ENCODE measurements at regions not wholly inside any gene's neighbourhood (a gene's known extent, or its start where the extent isn't known, plus 50 kb on each side); places are given as distances from the start of the nearest gene placed in this dataset.

- DNase-seq (ENCODE audit: low read depth in 2 of 2) = no peak
Observed at GRCh38 chr2:5990086-5990485, 297.9 kb downstream of the SOX11 start.

GRCh38 chr2:5991305-5991968 is 299.3 kb downstream of the SOX11 start:
- DNase-seq (ENCODE audit: low read depth in 2 of 2) = no peak

GRCh38 chr2:5995832-5996231 is 303.6 kb downstream of the SOX11 start:
- no peak for DNase-seq (ENCODE audit: low read depth in 2 of 2)

- DNase-seq (ENCODE audit: low read depth in 2 of 2) = no peak
Observed at GRCh38 chr2:6008186-6008585, 316.0 kb downstream of the SOX11 start.

GRCh38 chr2:6008726-6009125 is 316.5 kb downstream of the SOX11 start:
- no peak for DNase-seq (ENCODE audit: low read depth in 2 of 2)

GRCh38 chr2:6010163-6010562 is 318.0 kb downstream of the SOX11 start:
- no peak for DNase-seq (ENCODE audit: low read depth in 2 of 2)

- DNase-seq (ENCODE audit: low read depth in 2 of 2) = no peak
Observed at GRCh38 chr2:6011921-6012320, 319.7 kb downstream of the SOX11 start.

- no peak for DNase-seq (ENCODE audit: low read depth in 2 of 2)
Observed at GRCh38 chr2:6017736-6018286, 325.6 kb downstream of the SOX11 start.

GRCh38 chr2:6024229-6024628 is 332.0 kb downstream of the SOX11 start:
- DNase-seq (ENCODE audit: low read depth in 2 of 2) = no peak

- no peak for DNase-seq (ENCODE audit: low read depth in 2 of 2)
Observed at GRCh38 chr2:6024784-6025183, 332.6 kb downstream of the SOX11 start.

GRCh38 chr2:6025391-6025790 is 333.2 kb downstream of the SOX11 start:
- DNase-seq (ENCODE audit: low read depth in 2 of 2) = no peak

GRCh38 chr2:6027066-6027465 is 334.9 kb downstream of the SOX11 start:
- no peak for DNase-seq (ENCODE audit: low read depth in 2 of 2)

- no peak for DNase-seq (ENCODE audit: low read depth in 2 of 2)
Observed at GRCh38 chr2:6031200-6031867, 339.1 kb downstream of the SOX11 start.

GRCh38 chr2:6036211-6036610 is 344.0 kb downstream of the SOX11 start:
- DNase-seq (ENCODE audit: low read depth in 2 of 2) = no peak

GRCh38 chr2:6043238-6043637 is 351.1 kb downstream of the SOX11 start:
- DNase-seq (ENCODE audit: low read depth in 2 of 2) = no peak

- DNase-seq (ENCODE audit: low read depth in 2 of 2) = no peak
Observed at GRCh38 chr2:6052649-6053048, 360.5 kb downstream of the SOX11 start.

GRCh38 chr2:6053743-6054142 is 361.6 kb downstream of the SOX11 start:
- DNase-seq (ENCODE audit: low read depth in 2 of 2) = no peak

GRCh38 chr2:6054161-6054671 is 362.0 kb downstream of the SOX11 start:
- DNase-seq (ENCODE audit: low read depth in 2 of 2) = no peak

- DNase-seq (ENCODE audit: low read depth in 2 of 2) = no peak
Observed at GRCh38 chr2:6060992-6061663, 368.9 kb downstream of the SOX11 start.

- DNase-seq (ENCODE audit: low read depth in 2 of 2) = no peak
Observed at GRCh38 chr2:6064757-6065156, 372.6 kb downstream of the SOX11 start.

GRCh38 chr2:6065703-6066102 is 373.5 kb downstream of the SOX11 start:
- no peak for DNase-seq (ENCODE audit: low read depth in 2 of 2)

GRCh38 chr2:6067089-6067488 is 374.9 kb downstream of the SOX11 start:
- no peak for DNase-seq (ENCODE audit: low read depth in 2 of 2)

- DNase-seq (ENCODE audit: low read depth in 2 of 2) = no peak
Observed at GRCh38 chr2:6067806-6068205, 375.6 kb downstream of the SOX11 start.

All from stimulated activated CD8-positive, alpha-beta memory T cell treated with anti-CD3 and anti-CD28 coated beads, Interleukin-2, amount 100 ng/mL, for 48 hours (primary cell).